Neural crest cell (in vitro differentiated cells): ENCODE measurements at regions not wholly inside any gene's neighbourhood (a gene's known extent, or its start where the extent isn't known, plus 50 kb on each side); places are given as distances from the start of the nearest gene placed in this dataset.

Source experiments
- DNase-seq: peaks from one replicate; pipeline ENCODE4 v3.0.0; 2021; ENCODE audit warnings: low read depth, mixed read lengths, low spot score
- H3K27ac Mint-ChIP-seq: one replicate; pipeline ENCODE4 v1.8.0; 2021; ENCODE audit warnings: mild to moderate bottlenecking, mixed read lengths; ENCODE audit not compliant: unreplicated experiment
- H3K27me3 Mint-ChIP-seq: 2 replicates; pipeline ENCODE4 v1.8.0; 2021; ENCODE audit warnings: low read depth, mild to moderate bottlenecking, mixed read lengths
- H3K36me3 Mint-ChIP-seq: 2 replicates; pipeline ENCODE4 v1.8.0; 2021; ENCODE audit warnings: low read depth, mild to moderate bottlenecking, mixed read lengths
- H3K4me1 Mint-ChIP-seq: 2 replicates; pipeline ENCODE4 v1.8.0; 2021; ENCODE audit warnings: mixed read lengths
- H3K4me3 Mint-ChIP-seq: one replicate; pipeline ENCODE4 v1.8.0; 2021; ENCODE audit warnings: mild to moderate bottlenecking, mixed read lengths
- H3K9me3 Mint-ChIP-seq: 2 replicates; pipeline ENCODE4 v1.8.0; 2021; ENCODE audit warnings: mixed read lengths
- TF ChIP-seq, protein P1 (sequence below): fragments of 200-600 bp; sonication (generic); conservative IDR thresholded peaks from 2 replicates; pipeline ENCODE4 v1.5.0; 2021; ENCODE audit warnings: antibody characterized with exemption, mild to moderate bottlenecking

DNA sequence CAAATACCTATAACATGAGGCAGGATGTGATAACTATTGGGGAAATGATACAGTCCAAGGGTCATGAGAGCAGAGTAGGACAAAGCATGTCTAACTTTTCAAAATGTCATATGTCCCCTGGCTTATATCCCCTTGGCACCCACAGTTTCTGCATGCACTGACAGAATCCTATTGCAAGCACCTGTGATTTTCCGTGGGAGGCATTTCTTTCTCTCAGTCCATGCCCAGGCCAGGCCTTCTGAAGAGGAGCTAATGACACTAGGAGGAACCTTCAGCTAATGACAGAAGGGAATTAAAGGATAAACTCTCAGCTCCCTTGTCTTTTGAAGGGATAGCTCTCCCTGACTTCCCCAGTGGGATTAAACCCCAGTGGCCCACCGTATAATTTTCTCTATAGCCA is 249.2 kb downstream of the TTC6 start:
- TF ChIP-seq, protein P1, sequence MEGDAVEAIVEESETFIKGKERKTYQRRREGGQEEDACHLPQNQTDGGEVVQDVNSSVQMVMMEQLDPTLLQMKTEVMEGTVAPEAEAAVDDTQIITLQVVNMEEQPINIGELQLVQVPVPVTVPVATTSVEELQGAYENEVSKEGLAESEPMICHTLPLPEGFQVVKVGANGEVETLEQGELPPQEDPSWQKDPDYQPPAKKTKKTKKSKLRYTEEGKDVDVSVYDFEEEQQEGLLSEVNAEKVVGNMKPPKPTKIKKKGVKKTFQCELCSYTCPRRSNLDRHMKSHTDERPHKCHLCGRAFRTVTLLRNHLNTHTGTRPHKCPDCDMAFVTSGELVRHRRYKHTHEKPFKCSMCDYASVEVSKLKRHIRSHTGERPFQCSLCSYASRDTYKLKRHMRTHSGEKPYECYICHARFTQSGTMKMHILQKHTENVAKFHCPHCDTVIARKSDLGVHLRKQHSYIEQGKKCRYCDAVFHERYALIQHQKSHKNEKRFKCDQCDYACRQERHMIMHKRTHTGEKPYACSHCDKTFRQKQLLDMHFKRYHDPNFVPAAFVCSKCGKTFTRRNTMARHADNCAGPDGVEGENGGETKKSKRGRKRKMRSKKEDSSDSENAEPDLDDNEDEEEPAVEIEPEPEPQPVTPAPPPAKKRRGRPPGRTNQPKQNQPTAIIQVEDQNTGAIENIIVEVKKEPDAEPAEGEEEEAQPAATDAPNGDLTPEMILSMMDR = no peak
- no peaks in the 10 kb centered on the region for H3K36me3 Mint-ChIP-seq
- H3K9me3 Mint-ChIP-seq = no peaks in the 10 kb centered on the region
- H3K4me3 Mint-ChIP-seq = no peak overlapping the region
- no peak for DNase-seq
- no peaks in the 10 kb centered on the region for H3K27me3 Mint-ChIP-seq
- H3K27ac Mint-ChIP-seq = no peak overlapping the region
- no peaks in the 10 kb centered on the region for H3K4me1 Mint-ChIP-seq

DNA sequence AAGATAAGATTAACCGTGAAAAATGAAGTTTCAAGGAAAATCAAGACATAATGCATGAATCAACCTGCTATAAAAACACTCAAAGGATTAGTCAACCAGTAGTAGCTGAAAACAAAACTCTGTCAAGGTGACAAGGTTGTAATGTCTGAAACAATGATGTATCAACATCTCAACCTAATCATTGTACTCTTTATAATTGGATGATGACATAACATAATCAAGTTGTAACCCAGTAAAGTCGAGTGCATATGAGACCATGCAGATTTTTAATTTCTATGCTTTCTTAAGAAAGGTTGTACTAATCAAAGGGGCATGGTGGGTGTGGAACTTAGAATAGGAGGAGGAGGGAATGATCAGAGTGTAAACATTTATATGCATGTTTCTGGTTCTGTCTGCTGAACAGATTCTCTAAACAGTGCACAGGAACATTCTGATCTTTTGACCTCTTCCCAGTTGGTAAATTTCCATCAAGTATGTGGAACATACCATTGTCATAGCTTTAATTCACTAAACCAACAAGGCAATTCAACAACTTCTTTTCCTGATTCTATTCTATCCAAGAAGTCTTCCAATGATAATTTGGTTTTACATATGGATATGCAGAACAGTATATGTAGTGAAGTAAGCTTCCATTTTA is 253.7 kb downstream of the TTC6 start:
- TF ChIP-seq, protein P1 = no peak
- no peaks in the 10 kb centered on the region for H3K36me3 Mint-ChIP-seq
- H3K4me3 Mint-ChIP-seq = no peak overlapping the region
- H3K4me1 Mint-ChIP-seq = no peaks in the 10 kb centered on the region
- no peak overlapping the region for H3K27ac Mint-ChIP-seq
- no peaks in the 10 kb centered on the region for H3K27me3 Mint-ChIP-seq
- no peaks in the 10 kb centered on the region for H3K9me3 Mint-ChIP-seq
- no peak for DNase-seq

DNA sequence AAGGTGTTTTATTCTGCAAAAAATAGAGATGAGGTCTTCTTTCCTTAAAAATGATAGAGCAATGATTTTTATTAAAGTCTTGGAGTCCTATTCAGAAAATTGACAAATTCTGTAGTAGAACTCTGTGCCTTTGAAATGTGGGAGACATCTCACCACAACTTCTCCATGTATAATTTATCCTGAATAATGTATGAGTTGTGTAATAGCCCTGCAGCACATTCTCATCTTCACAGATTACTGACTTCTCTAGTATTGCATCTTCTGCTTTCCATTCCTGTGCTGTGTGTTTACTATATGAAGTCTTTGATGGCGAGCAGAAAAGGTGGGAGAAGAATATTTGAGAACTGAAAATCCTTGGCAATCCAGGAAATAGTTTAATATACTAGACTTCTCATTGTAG is 255.6 kb downstream of the TTC6 start:
- H3K27me3 Mint-ChIP-seq = no peaks in the 10 kb centered on the region
- H3K27ac Mint-ChIP-seq = no peak overlapping the region
- H3K9me3 Mint-ChIP-seq = no peaks in the 10 kb centered on the region
- TF ChIP-seq, protein P1 = no peak
- no peaks in the 10 kb centered on the region for H3K4me1 Mint-ChIP-seq
- no peaks in the 10 kb centered on the region for H3K36me3 Mint-ChIP-seq
- no peak for DNase-seq
- no peak overlapping the region for H3K4me3 Mint-ChIP-seq

DNA sequence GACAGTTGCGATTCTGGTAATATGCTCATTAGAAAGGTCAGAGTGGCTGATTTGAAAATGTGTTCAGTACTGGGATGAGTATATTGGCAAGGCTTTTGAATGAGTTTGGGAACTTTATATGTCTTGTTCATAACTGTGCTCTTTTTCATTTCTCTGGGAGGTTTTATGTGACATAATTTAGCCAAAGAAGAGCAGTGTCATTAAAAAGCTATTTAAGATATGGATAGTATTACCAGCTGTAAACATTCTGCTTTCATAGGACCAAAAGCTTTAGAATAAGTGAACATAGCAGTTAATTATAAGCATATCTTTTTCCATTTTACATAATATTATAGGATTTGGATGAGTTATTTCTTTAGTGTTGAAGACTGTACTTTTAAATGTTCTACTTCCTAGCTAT is 260.4 kb downstream of the TTC6 start:
- H3K27ac Mint-ChIP-seq = no peak overlapping the region
- H3K27me3 Mint-ChIP-seq = no peaks in the 10 kb centered on the region
- no peak for DNase-seq
- H3K4me3 Mint-ChIP-seq = no peak overlapping the region
- H3K36me3 Mint-ChIP-seq = no peaks in the 10 kb centered on the region
- H3K4me1 Mint-ChIP-seq = no peaks in the 10 kb centered on the region
- H3K9me3 Mint-ChIP-seq = peaks cover 2% of the 10 kb centered on the region
- TF ChIP-seq, protein P1 = no peak

DNA sequence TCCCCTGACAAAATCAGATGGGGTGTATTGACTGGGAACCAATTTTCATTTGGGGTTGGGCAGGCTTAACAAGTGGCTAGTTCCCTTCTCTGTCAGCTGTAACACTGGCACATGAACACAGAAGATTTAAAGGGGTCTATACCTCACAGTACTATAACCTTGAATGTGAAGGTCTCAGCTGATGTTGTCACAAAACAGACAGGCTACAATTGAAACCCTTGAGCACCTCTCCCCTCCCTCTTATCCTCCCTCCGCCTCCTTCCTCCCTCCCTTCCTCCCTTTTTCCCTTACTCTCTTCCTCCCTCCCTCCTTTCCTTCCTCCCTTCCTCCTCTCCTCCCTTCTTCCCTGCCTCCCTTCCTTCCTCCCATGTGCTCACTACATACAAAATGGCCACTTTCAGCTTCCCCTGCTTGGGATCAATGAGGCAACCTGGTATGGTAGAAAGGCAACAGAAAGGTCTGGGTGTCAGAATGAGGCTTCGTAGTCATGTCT is 262.4 kb downstream of the TTC6 start:
- H3K4me3 Mint-ChIP-seq = no peak overlapping the region
- H3K36me3 Mint-ChIP-seq = no peaks in the 10 kb centered on the region
- peaks cover 4% of the 10 kb centered on the region for H3K9me3 Mint-ChIP-seq
- DNase-seq = no peak
- H3K4me1 Mint-ChIP-seq = no peaks in the 10 kb centered on the region
- no peaks in the 10 kb centered on the region for H3K27me3 Mint-ChIP-seq
- no peak overlapping the region for H3K27ac Mint-ChIP-seq
- TF ChIP-seq, protein P1 = no peak
